ENCODE measurements at regions not wholly inside any gene's neighbourhood (a gene's known extent, or its start where the extent isn't known, plus 50 kb on each side); places are given as distances from the start of the nearest gene placed in this dataset.
A peak's percentile ranks its signal among the peaks of the same experiment; 100 is the strongest.
"Not testable (repeated sequence)": the region's sequence is repeated elsewhere in the genome, so short reads cannot be mapped to it uniquely, and the experiment has no call there.

DNA sequence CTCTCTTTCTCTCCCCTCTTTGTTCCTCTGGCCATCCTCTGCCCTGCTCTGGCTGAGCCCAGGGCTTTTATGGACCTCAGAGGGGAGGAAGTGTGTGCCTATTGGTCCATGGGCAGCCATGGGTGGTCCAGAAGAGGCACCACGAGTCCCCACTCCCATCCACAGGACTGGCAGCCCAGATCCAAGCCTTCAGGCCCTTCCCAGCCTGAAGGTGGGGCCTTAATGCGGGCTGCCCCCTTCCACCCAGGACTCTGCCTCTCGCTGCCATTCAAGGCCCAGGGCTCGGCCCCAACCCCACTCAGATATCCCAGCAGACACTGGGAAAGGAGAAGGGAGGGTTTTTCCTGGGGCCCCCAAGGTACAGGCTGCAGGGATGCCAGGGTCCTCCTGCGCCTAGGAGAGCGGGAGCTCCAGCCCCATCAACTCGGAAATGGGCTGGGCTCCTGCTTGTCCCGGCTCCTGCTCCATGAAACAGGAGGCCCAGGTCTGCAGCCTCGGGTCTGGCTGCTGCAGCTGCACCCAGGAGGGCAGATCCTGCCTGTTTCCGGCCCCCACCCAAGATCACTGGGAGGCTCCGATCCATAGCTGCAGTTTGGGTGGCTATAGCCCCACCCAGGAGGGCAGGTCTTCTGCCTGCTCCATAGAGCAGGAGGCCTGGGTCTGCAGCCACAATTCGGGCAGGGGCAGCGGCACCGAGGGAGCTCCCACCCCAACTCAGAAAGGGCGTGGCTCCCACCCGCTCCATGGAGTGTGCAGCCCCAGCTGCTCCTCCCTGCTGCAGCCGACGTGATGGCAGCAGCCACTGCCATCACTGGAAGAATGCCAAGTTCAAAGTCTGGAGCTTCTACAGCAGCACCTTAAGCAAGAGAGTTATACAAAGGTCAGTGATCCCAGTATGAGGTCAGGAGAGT lies 116.6 kb upstream of the RBBP8 start:
- no peak for DNase-seq (ENCODE audit: low spot score)

- no peak for DNase-seq (ENCODE audit: low spot score)
Observed at GRCh38 chr18:22817844-22818243, 115.3 kb upstream of the RBBP8 start.

DNA sequence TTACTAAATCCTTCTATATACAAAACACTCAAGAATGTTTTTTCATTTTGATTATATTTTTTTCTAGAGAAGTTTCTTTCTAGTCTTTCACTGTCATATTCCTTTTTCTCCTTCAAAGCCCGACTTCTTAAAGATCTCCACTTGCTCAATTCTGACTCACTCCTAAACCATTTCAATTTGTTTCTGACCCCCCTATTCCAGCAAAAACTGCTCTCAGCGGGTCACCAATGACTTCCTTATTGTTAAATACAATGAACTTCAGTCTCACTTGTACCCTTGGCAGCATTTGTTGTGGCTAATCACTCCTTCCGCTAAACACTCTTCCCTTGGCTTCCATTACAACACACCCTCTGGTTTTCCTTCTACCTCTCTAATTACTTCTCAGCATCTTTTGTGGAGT lies 111.1 kb upstream of the RBBP8 start:
- DNase-seq (ENCODE audit: low spot score) = peak; percentile 52

GRCh38 chr18:22822841-22823508 lies 110.2 kb upstream of the RBBP8 start:
- DNase-seq (ENCODE audit: low spot score) = no peak

DNA sequence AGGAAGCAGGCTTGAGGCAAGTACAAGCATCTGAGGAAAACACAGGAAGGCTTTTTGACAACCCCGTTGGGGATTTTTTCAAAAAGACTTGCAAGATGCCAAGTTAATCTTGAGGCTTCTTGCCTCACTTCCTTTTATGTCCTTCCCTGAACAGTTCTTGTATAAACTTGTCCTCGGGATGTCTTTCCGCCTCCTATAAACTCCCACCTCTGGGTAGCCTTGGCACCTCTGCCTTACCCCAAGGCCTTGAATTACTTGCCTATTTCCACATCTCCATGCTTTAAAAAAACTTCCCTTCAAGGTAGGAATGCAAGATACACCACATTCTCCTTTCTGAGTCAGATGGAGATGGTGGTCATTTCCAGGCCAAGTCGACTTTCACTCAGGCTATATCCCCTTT lies 106.4 kb upstream of the RBBP8 start:
- no peak for DNase-seq (ENCODE audit: low spot score)

GRCh38 chr18:22827216-22827615 lies 105.9 kb upstream of the RBBP8 start:
- DNase-seq (ENCODE audit: low spot score) = no peak

GRCh38 chr18:22827741-22828140 lies 105.4 kb upstream of the RBBP8 start:
- no peak for DNase-seq (ENCODE audit: low spot score)

DNA sequence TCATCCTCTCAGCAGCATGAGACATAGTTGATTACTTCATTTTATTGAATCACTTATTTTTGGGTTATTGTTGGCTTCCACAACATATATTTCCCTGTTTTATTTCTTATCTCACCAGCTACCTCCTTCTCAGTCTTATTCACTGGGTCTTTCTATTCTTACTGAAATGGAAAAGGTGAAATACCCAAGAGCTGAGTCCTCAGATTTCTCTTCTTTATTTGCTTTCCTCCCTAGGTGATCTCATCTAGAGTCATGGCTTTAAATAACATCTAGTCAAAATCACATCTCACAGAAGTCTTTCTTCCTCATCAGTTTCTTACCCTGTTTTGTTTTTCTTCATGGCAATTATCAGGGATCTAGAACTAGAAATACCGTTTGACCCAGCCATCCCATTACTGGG lies 105.0 kb upstream of the RBBP8 start:
- no peak for DNase-seq (ENCODE audit: low spot score)

GRCh38 chr18:22828583-22828982 lies 104.5 kb upstream of the RBBP8 start:
- DNase-seq (ENCODE audit: low spot score) = not testable (repeated sequence)

DNA sequence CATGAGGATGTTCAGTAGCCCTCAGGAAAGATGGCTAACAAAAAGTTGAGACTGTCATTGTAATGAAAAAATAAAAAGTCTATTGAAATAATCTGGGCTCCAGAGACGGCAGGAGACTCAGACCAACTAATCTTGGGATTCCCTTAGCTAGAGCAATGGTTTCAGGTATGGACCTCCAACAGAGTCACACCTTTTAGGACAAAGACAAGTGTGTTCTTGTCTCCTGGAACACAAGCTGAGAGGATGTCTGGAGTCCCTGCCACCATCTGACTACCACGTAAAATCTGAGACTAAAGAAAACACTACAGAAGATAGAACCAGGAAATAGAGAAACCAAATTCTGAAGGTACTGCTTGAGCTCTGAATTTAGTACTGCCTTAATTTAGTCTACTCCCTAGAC lies 103.3 kb upstream of the RBBP8 start:
- no peak for DNase-seq (ENCODE audit: low spot score)

DNA sequence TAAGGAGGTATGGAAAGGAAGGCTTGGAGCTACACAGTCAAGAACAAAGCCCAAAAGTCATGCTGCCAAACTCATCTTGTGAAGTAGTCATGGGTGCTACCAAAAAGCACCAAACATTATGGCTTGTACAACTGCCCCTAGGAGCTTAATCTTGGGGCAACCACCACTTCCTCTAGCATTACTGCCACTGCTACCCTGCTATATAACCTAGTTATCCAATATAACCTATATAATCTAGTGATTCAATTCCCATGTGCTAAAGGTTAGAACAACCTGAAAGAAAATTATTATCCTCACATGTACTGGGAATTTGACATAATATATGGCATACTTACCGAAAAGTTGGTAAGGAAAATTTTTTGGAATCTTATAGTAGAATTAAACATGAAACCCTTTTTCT lies 102.6 kb upstream of the RBBP8 start:
- DNase-seq (ENCODE audit: low spot score) = no peak

DNA sequence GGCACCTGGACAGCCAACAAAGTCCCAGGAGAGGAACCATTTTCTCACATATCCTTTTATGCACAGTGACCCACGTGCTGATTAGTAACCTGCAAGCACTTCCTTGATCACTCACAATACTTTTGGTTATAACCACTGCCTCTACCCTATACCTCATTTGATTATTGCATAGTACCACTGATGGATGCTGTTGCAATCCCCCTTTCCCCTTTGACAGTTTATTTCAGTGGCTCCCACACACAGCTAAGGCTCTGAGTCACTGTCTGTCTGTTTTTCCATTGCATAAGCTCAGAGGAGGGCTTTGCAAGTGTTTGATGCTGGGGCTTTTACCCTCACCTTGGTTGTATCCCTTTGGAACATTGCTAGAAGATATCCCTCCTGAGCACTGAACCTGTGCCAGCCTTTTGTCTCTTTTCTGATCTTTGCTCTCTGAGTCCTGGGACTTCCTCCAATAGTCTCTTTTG lies 101.7 kb upstream of the RBBP8 start:
- peak; percentile 46 for DNase-seq (ENCODE audit: low spot score)

- DNase-seq (ENCODE audit: low spot score) = no peak
Observed at GRCh38 chr18:22836932-22837331, 96.2 kb upstream of the RBBP8 start.

DNA sequence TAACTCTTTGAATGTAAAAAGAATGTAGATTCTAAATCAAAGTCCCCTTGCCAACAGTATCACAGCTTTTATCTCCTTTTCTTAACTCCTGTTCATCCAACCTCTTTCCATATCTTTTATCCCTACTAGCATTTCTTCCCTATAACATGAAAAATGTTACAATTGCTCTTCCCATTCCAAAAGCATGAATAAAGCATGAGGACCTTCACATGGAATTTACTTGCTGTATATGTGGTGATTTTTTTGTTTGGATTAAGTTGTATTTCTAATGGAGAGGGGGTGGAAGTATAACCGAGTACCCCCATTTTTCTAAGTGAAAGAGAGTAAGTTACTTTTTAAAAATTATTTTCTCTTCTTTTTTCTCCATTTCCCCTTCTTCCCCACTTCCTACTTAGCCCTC lies 94.9 kb upstream of the RBBP8 start:
- no peak for DNase-seq (ENCODE audit: low spot score)

DNA sequence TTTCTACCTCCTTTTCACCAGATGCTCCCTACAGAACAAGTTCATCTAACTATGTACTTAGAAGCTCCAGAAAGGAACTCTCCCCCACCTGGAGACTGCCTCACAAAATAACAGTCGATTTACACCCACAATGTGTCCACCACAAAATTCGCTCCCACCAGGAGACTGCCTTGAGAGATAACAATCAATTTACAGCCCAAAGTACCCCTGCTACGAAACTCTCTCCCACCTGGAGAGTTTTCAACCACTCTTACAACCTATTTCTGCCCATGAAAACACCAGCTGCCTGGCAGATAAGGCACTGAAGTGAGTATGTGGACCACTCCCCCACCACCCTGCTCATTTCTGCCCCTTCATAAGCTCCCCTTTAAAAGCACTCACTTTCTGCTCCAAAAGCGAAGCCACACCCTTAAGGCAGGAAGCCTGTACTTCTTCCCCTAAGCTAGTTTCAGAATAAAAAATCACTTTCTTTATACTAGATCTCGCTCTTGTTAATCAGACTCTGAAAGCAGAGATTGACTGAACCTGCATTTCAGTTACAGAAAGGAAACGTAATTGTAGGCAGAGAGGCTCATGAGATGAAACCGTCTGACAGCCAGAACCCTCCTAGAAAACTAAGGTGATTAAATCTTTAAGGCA lies 94.4 kb upstream of the RBBP8 start:
- DNase-seq (ENCODE audit: low spot score) = no peak

DNA sequence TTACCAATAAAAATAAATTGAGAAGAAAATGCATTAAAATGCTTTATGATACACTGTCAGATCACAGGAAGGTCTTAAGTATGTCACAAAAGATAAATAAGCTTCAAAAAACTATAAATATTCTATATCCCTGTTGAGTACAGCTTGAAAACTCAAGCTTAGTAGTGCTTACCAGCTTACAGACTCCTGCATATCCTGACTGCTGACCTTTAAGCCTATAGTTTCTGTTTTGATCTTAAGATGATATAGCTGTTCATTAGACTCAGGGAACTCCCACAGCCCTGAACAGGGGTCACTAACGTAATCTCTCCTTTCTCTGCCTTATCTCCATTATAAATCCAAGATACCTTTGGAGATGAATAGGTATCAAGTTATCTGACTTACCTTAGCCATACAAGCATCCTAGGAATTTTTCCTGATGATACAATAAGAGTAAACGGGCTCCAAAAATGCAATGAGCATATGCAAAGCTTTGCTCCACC lies 93.7 kb upstream of the RBBP8 start:
- no peak for DNase-seq (ENCODE audit: low spot score)

DNA sequence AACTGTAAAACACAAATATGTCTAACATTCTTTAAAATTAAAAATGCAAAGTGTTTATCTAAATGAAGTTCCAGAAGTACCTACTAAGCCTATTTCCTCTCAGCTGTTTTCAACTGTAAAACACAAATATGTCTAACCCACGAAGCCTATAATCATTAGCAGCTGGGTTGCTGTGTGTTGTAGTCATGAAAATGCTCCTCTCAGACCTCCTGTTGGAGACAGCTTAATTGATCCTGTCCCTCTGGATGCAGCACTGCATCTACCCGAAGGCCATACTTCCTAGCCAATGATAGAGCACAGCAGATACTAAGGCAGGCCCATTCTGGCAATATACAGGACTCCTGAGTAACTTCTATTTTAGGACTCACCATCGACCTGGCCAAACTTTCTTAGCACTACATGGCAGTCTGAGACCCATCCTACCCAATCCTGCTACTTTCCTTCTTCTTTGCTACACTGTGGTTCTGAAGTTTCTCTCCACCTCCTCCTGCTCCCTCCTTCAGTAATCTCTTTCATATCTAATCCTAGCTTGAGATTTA lies 92.5 kb upstream of the RBBP8 start:
- peak; percentile 46 for DNase-seq (ENCODE audit: low spot score)

- DNase-seq (ENCODE audit: low spot score) = no peak
Observed at GRCh38 chr18:22841840-22842239, 91.3 kb upstream of the RBBP8 start.

DNA sequence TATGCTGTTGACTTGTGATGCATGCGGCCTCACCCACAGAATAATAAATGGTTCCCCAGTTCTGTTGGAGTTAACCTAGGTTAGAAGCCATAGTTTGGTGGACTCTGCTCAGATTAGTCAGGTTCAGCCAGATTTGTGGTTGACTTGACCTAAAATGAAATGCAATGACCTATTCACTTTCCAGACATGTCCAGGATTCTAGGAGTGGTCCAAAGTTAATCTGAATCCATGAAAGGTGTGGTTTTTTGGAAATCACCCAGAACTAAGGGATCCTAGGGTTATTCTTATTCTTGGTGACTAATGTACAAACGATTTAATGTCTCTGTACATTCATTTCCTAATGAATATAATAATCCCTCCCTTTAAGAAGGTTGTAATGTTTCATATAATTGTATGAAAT lies 88.9 kb upstream of the RBBP8 start:
- DNase-seq (ENCODE audit: low spot score) = no peak

GRCh38 chr18:22844628-22845027 lies 88.5 kb upstream of the RBBP8 start:
- no peak for DNase-seq (ENCODE audit: low spot score)

DNA sequence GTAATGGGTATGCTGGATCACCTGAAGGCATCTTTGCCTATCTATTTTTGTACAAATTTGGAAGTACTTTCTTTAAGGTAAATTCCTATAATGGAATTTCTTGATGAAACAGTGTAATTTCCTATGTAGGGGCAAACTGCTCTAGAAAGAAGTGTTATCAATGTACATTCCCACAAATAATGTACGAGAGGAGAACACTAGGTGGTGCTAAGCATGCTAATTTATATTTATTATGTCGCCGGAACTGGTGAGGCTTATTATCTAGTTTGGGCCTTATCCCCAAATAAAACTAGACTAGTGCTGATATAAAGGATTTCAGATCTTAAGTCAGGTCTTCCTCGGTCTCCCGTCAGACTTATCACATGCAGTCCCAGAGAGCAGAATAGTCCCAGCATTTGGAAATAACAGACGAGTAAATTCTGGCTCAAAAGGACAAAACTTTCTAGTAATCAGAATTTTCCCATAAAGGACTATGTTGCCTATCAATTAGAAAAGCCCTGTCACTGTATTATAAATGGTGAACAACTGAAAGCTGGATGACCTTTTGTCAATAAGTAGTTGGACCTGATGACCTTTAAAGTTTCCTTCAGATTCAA lies 86.9 kb upstream of the RBBP8 start:
- DNase-seq (ENCODE audit: low spot score) = no peak

- DNase-seq (ENCODE audit: low spot score) = no peak
Observed at GRCh38 chr18:22846697-22847096, 86.4 kb upstream of the RBBP8 start.

All from AG20443 (cell line).